ENCODE measurements at regions not wholly inside any gene's neighbourhood (a gene's known extent, or its start where the extent isn't known, plus 50 kb on each side); places are given as distances from the start of the nearest gene placed in this dataset.

DNA sequence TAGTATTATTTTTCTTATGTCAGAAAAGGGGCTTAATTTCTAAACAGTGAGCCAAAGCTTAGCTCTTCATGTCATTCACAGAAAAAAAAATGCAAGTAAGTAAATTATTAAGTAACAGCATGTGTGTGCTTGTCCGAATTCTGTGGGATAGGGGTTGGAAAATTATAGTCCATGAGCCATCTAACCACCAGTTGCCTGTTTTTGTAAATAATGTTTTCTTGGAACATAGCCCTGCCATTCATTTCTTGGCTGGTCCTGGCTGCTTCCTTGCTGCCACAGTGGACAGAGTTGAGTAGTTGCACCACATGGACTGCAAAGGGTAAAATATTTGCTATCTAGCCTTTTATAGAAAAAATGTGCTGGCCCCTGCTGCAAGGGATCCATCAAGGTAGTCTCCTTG is 513.7 kb upstream of the WWC1 start:
- DNase-seq: no peak

DNA sequence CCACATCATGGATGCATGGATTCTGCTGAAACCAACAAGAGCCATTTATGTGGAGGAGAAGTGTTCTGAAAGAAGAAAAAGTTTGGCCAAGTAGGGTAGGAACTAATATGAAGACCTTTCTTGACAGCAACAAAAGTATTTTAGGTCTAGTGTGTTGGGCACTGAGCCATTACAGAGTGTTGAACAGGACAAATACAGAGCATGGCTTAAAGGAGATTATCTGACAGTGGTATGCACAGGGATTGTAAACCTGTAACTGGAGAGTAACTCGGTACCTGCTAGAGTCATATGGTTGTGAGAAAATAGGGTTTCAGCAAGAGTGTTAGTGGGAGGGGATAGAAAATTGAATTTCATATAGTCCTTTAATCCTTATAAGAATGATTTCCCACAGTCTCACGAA is 513.2 kb upstream of the WWC1 start:
- DNase-seq: no peak

DNA sequence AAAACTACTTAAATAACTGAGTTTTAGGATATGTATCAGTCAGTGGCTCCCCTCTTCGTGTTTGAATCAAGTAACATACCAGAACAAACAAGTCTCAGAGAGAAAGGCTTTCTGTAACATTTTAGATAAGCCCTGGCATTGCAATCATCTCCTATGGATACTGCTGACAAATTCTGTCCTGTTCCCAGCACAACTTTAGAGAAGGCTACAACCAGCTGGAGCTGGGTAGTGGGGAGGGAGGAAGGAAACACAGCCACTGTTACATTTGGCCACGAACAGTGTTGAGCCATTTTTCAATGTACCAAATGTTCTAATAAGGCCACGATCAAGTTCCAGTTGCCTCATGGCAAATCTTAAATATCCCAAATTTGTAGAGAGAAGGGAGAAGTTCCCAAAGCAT is 511.8 kb upstream of the WWC1 start:
- DNase-seq: no peak

DNA sequence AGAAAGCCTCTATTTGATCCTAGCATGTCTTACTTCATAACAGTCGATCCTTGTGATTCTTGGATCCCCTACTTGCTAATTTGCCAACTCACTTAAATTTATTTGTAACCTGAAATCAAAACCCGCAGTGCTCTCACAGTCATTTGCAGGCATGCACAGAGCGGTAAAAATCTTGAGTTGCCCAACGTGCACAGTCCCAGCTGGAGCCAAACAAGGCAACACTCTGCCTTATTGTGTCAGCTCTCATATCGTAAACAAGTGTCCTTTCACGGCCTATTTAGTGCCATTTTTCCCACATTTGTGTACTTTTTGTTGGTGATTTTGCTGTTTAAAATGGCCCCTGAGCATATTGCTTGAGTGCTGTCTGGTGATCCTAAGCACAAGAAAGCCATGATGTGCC is 511.3 kb upstream of the WWC1 start:
- DNase-seq: no peak

DNA sequence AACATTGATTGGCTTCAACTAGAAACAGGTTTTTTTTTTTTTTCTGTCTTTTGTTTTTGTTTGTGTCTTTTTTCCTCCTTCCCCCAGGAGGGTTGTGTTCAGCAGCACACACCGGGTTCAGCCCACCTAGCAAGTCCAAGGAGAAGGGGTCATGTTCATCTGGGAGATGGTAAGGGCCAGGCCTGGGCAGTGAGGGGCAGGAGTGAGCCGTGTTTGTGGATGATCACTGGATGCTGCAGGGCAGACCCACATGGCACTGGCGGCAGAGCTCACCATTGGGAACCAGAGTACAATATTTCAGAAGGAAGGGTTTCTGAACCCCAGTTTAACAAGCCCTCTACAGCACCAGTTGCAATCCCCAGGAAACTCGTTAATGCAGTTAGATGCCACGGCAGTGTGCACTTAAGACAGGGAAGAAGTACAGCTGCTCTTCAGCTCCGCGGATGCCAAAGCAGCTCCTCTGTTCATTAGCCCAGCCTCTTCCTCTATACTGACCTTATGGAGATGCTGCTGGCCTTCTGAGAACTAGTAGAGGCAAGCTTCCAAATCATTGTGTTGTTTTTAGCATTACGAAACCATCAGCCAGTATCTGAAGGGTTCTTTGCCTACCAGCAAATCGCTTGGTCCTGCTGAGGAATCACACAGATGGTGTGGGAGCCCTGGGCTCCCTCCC is 508.2 kb upstream of the WWC1 start:
- no peak for DNase-seq

DNA sequence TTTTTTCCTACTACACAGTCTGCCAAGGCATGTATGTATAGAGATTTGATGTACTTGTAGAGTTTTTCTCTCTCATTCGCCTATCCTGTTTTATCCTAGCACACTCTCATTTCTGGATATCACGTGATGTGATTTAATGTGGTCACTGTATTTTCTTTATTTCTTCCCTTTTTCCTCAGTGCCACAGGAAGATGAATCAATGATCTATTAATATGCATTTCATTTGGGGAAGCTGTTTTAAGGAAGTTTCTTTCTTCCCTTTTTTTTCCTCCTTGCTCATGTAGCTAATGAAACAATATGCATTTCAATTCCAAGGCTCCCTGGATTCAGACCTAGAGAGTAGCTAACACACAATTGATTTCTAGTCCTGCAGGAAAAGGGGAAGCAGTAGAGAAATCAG is 506.3 kb upstream of the WWC1 start:
- DNase-seq: no peak

DNA sequence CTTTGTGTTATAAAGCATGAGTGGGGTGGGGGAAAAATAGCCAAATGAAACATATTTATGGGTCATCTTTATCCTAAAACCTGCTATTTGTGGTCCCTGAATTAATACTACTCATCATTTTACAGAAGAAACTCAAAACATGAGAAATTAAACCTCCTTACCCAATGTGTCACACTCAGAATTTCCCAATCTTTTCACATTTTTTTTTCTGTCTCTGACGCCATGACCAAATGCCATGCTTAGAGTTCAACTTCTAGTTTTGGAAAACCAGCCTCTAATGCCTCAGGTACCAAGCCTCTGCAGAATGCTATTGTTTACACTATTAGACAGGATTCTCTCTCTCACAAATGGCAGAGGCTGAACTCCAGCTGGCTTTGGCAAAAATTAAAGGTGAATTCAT is 505.5 kb upstream of the WWC1 start:
- no peak for DNase-seq

DNA sequence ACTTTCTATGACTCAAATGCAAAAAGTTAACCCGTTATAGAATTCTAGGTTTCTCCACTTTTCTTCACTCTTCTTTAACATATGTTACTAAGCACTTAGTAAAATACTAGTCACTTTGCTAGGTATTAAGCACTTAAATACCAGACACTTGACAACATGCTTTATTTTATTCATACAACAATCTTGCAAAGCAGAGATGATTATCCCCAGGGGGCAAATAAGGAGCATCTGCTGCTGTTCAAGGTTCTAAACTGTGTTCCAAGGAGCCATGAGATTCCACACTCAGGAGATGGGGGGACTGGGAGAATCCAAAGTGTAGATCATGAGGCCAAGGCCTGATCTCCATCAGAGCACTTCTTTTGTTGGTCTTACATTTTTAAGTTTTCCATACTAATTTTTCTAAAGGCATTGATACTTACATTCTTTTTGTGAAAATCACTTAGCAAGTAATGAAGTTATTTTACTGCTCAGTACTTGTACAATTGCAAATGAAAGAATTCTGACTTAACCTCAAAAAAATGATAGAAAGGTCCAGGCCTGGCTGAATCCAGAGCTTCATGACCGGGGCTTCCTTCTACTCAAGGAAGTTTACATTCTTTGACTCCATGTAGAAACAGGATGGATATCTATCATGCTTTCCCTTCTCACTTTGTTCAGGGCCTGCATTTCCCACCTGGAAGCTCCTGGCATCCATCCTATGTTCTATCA is 504.4 kb upstream of the WWC1 start:
- no peak for DNase-seq

DNA sequence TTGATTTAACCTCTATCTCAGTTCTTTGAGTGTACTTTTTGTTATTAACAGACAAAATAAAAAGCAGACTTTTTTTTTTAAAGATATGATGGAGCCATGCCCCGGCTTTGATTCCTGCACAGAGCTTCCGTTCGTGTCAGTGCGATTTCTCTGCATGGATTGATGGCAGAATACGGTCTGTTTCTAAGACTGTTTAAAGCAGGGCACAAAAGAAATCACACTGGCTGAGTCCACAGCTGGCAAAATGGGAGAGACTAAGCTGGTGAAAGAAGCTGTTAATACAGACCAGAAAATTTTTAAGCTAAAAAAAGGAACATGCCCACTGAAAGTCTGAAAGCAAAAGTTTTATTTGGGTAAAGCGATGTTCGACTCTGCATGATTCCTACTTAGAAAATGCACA is 501.4 kb upstream of the WWC1 start:
- no peak for DNase-seq

DNA sequence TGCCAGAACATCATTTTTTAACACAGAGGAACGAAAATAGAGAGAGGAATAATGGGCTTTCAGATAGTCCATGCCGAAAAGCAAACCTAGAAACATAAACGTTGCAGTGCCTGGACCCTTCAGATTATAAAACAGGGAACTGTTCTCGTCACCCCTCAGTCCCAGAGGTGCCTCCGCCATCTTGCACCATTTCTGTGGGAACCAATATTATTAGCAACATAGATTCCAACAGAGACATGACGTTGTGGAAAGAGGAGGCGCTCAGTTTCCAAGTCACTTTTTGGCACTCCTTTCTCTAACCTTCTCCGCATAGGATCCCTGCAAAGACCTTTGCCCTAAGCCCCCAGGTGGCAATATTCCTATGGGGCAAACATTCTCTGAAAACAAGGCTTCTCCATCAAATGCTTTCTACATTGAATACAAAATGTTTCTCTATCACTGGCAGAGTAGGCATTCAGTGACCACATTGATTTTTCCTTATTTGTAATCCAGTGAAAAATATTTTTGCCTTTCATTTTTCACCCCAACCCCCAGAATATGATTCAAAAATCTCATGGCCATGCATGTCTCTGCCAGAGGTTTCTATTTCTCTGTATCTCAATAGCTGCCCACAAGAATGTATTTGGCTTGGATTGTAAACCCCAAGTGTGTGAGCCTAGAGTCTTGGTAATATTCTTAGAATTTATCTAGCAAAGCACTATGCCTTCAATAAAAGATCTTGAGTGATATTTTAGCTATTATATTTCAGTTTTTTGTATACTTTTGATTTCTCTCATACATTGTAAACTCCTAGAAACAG is 500.8 kb upstream of the WWC1 start:
- DNase-seq: no peak

DNA sequence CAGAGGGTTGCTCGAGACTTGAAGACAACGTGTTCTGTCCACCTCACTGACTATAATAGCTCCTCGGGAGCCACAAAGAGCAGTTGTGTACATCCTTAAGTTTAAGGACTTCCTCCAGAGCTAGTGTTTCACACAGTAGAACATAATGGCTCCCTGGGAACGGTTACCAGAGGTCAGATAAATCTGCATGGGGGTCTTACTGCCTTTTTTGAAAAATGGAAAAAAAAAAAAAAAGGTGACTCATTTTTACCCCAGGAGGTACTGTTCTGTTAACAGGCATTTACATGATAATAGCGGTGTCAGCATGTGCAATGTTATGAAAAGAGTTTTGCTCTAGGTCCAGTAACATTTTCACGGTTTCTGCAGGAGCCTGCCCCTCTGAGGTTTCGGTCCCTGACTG is 498.9 kb upstream of the WWC1 start:
- DNase-seq: no peak

DNA sequence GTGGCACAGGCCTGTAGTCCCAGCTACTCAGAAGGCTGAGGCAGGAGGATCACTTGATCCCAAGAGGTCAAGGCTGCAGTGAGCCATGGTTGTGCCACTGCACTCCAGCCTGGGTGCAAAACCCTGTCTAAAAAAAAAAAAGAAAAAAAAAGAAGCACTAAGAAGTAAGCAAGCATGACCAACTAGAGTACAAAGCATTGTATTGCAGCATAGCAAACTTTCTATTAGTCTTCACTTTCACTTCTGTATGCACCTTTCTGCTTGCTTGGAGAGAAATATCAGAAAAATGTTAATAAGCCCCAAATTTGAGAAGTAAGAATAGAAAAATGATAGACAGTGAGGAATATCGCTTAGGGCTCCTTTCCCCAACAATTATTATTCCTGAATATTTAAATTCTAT is 497.7 kb upstream of the WWC1 start:
- no peak for DNase-seq

DNA sequence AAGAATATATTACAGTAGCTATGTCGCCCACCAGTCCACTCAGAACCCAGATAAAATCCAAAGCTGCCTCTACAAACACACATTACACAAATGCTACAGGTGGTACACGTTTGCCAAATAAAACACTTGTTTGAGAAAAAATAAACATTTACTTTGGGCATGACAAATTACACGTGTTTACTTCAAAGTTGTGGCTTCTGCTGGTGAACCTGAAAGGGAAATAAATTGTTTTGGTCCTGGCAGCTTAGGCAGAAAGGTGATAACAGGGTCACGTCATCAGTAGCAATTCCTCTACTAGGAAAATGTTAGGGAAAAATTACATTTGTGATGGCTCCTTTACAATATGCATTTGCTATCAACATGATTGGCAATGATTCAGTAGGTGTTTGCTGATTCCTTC is 497.3 kb upstream of the WWC1 start:
- no peak for DNase-seq

DNA sequence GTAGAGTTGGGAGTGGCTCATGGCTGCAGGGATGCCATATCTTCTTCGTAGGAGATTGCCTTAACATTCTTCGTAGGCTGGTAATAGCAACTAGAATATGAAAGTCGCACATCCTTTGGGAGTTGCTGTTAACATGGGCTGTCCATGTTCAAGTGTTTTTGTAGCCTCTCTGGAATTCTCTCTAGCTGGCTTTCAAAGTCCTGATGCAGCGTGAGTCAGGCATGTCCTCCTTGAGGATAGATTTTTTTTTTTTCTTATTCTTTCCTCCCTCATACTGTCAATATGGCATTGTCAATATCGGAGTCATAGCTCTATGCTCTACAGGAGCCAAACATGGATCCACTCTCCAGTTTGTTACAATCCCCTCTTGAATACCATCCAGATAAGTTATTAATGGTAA is 494.8 kb upstream of the WWC1 start:
- DNase-seq: no peak

DNA sequence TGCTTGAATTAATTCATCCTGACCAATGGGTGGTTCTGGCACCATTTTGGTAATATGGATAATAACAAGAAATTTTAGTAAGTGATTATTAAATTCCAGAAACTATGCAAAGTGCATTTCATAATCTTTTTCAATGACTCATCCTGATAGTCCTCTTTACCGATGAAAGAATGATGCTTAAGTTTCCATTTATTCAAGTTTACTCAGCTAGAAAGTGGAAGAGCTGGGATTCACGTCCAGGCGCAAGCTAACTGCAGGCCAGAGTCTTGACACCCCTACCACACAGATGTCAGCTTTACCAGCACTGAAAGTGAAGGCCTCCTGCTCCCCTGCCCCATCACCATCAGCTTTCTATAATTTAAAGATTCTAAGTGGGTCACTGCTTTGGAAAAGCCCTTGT is 493.5 kb upstream of the WWC1 start:
- no peak for DNase-seq

DNA sequence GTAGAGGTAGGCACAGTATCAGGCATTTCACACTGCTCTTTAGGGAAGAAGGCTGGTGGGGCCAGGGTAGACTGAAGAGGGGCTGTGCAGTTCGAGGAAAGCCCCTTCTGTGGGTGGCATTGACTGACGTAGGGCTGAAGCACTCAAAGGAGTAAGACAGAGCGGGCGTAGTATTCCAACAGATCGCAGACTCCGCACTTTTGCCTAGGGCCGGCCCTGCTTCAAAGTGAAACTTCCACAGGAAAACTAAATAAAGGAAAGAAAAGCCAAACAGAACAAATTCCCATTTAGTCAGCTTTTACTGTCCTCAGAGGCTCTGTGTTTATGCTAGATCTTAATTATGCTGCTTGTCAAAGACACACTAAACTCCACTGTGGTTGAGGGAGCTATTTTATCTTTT is 493.0 kb upstream of the WWC1 start:
- no peak for DNase-seq

DNA sequence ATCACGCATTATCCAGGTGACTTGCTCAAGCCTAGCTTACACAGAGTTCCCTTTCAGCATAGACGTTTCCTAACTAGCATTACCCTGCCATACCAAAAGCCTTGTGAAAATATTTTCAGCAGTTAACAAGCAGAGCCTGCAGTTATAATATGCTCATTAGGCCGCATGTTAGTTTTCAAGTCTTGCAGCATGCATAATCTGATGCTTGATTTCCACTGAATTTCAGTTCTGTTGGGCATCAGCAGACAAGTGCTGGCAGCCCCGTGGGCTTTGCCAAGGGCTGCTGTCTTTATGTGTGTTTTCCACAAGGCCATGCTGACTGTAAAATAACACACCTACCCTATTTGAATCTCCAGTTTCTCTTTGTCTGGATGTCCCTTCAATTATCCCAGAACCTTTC is 491.0 kb upstream of the WWC1 start:
- DNase-seq: no peak

DNA sequence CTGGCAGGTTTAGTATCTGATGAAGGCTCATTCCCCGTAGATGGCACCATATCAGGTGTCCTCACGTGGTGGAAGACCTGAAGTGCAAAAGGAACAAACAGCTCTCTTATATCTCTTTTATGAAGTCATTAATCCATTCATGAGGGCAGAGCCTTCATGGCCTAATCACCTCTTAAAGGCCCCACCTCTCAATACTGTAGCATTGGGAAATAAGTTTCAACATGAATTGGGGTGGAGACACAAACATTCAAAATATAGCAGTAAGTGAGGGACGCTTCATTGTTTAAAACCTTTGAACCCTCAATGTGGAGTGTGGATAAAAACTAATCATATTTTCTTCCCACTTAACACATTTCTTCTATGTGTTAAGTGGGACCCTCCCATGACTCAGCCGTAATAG is 489.4 kb upstream of the WWC1 start:
- DNase-seq: no peak

DNA sequence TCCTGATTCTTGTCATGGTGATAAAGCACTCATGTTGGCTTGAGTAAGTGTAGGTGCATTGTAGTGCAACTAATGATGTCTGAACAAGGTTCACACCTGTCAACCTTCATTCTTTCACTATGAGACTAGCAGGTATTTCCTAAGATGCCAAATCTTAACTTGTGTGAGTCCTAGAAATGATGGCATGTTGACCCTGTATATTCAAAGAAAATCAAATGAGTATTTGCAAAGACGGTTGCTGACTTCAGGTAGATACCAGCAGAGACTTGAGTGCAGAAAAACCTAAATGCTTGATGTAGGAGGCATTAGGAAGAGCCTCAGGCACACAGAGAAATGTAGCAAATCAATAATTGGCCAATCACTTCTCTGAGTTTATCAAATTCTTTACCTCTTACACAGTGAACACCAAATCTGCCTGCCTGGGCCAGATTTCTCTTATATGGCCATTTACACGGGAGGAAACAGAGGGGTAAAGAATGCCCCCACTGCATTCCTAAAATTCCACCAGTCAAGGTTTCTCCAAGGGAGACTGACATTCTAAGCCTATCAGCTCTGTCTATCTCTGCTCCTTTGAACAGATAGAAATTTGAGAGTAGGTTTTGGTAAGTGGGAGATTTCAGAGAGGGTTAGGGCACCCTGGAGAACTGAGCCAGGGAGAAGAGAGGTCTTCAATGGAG is 488.6 kb upstream of the WWC1 start:
- DNase-seq: no peak

DNA sequence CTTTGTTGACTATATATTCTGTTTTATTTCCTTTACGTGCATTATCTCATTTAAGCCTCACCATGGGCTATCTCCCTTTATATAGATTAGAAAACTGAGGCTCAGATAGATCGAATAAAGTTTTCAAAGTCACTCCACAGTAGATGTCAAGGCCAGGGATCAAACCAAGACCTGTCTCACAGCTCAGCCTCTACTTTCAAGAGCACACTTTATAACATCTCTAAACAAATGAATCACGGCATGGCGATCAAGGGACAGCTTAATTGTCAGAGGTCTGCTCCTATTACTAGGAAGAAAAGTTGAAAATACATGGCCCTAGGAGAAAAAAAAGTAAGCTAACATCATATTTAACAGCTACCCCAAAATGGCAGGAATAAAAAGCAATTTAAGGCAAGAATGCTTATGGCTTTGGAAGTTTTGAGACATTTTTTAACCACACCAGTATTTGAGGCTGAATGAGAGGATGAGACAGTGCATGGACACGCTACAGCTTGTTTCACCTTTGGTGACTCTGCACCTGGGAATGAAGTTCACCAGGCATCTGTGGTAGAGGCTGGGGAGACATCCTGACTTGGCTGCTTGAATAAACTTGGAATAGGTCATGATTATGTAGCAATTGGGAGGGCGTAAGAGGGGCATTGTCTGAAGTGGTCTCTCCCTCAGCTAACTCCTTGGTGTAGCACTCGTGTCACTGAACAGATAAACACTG is 486.8 kb upstream of the WWC1 start:
- DNase-seq: no peak

DNA sequence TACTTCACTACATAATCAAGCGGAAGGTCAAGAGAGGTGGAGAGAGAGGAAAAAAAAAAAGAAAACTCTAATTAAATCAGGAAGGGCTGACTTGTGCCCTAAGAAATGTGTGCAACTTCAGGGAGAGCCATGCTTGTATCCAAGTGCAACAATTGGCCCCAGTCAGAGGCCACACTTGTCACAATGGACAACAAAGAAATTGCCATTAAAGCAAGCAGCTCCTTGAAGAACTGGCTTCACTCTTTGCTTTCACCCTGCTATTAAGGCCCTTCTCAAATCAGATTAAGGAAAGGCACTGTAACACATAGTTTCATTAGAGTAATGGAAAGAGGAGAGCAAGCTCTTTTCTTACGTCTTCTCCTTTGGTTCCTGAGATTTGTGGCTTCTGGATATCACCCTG is 480.9 kb upstream of the WWC1 start:
- no peak for DNase-seq

DNA sequence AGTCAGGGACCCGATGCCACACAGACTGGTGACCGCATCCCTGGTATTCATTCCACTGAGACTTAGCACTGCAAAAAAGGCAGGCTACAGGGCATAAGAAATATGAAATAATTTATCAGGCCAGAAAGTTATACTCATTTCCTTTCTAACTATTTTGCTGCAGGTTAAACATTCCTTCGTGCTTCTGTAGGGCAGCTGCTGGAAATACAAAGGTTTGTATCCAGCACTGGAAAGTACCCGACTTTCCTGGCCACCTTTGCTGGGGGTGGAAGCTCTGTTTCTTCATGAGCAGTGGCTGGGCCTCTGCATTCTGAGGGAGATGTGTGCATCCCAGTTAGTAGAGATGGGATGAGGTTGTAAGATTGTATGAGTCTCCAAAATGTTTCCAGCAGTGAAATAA is 478.6 kb upstream of the WWC1 start:
- DNase-seq: no peak

DNA sequence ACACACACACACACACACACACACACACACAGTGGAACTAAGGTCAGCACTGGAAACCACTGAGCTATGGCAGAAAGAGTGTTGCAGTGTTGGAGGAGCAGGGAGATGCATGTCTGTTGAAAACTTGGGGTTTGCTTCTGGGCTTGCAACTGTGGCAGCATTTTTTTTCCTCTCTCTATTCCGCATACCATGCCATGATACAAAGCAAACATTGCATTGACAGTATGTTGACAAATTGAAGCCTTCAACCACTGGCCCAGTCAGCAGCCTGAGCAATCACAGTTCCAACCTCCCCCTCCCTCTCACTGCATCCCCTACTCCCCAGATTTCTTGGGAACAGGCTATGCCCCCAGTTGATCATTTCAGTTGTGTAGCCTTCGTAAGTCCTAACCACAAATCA is 478.1 kb upstream of the WWC1 start:
- no peak for DNase-seq
